ENCODE measurements at regions not wholly inside any gene's neighbourhood (a gene's known extent, or its start where the extent isn't known, plus 50 kb on each side); places are given as distances from the start of the nearest gene placed in this dataset.

GRCh38 chr22:44555597-44555996, 57.6 kb upstream of the RTL6 start:
- Histone ChIP-seq H3K4me2 (ENCODE audit: low read length) (no peak overlapping the region), H3K4me3 (ENCODE audit: low read depth, low read length) (no peak overlapping the region), H3K27me3 (ENCODE audit: control insufficient read depth, insufficient read depth, low read length) (no peaks in the 10 kb centered on the region), H3K27ac (no peak overlapping the region), H3K36me3 (ENCODE audit: control insufficient read depth, insufficient read depth, low read length) (no peaks in the 10 kb centered on the region), H2AFZ (no peak overlapping the region), H3K79me2 (no peaks in the 10 kb centered on the region), H3K4me1 (no peaks in the 10 kb centered on the region), H3K9ac (no peak overlapping the region), H3K9me3 (ENCODE audit: control insufficient read depth, low read length) (no peaks in the 10 kb centered on the region)
- no peak for TF ChIP-seq CTCF (IDR thresholded peaks at IDR 0.05)

GRCh38 chr22:44555046-44555445, 57.0 kb upstream of the RTL6 start:
- Histone ChIP-seq H2AFZ (no peak overlapping the region), H3K79me2 (no peaks in the 10 kb centered on the region), H3K4me1 (no peaks in the 10 kb centered on the region), H3K9ac (no peak overlapping the region), H3K9me3 (ENCODE audit: control insufficient read depth, low read length) (no peaks in the 10 kb centered on the region), H3K27ac (no peak overlapping the region), H3K27me3 (ENCODE audit: control insufficient read depth, insufficient read depth, low read length) (no peaks in the 10 kb centered on the region), H3K4me3 (ENCODE audit: low read depth, low read length) (no peak overlapping the region), H3K4me2 (ENCODE audit: low read length) (no peak overlapping the region), H3K36me3 (ENCODE audit: control insufficient read depth, insufficient read depth, low read length) (no peaks in the 10 kb centered on the region)
- TF ChIP-seq CTCF (IDR thresholded peaks at IDR 0.05), result no peak

GRCh38 chr22:44554411-44554810, 56.4 kb upstream of the RTL6 start:
- TF ChIP-seq CTCF (IDR thresholded peaks at IDR 0.05), result no peak
- Histone ChIP-seq H3K36me3 (ENCODE audit: control insufficient read depth, insufficient read depth, low read length) (no peaks in the 10 kb centered on the region), H3K4me2 (ENCODE audit: low read length) (no peak overlapping the region), H3K4me1 (no peaks in the 10 kb centered on the region), H3K4me3 (ENCODE audit: low read depth, low read length) (no peak overlapping the region), H3K27ac (no peak overlapping the region), H2AFZ (no peak overlapping the region), H3K27me3 (ENCODE audit: control insufficient read depth, insufficient read depth, low read length) (no peaks in the 10 kb centered on the region), H3K79me2 (no peaks in the 10 kb centered on the region), H3K9me3 (ENCODE audit: control insufficient read depth, low read length) (no peaks in the 10 kb centered on the region), H3K9ac (no peak overlapping the region)

- Histone ChIP-seq H3K36me3 (ENCODE audit: control insufficient read depth, insufficient read depth, low read length) (no peaks in the 10 kb centered on the region), H2AFZ (no peak overlapping the region), H3K79me2 (no peaks in the 10 kb centered on the region), H3K4me2 (ENCODE audit: low read length) (no peak overlapping the region), H3K9me3 (ENCODE audit: control insufficient read depth, low read length) (no peaks in the 10 kb centered on the region), H3K27me3 (ENCODE audit: control insufficient read depth, insufficient read depth, low read length) (no peaks in the 10 kb centered on the region), H3K27ac (no peak overlapping the region), H3K4me3 (ENCODE audit: low read depth, low read length) (no peak overlapping the region), H3K4me1 (no peaks in the 10 kb centered on the region), H3K9ac (no peak overlapping the region)
- no peak for TF ChIP-seq CTCF (IDR thresholded peaks at IDR 0.05)
Measured at GRCh38 chr22:44550711-44551491, 52.9 kb upstream of the RTL6 start.

- H3K9me3 ChIP-seq (ENCODE audit: control insufficient read depth, low read length), result no peaks in the 10 kb centered on the region
- H3K27ac ChIP-seq, result no peak overlapping the region
- H3K36me3 ChIP-seq (ENCODE audit: control insufficient read depth, insufficient read depth, low read length), result no peaks in the 10 kb centered on the region
- H3K4me3 ChIP-seq (ENCODE audit: low read depth, low read length), result no peak overlapping the region
- TF ChIP-seq CTCF (IDR thresholded peaks at IDR 0.05), result no peak
- no peaks in the 10 kb centered on the region for H3K4me1 ChIP-seq
- H3K9ac ChIP-seq, result no peak overlapping the region
- no peak overlapping the region for H2AFZ ChIP-seq
- no peaks in the 10 kb centered on the region for H3K27me3 ChIP-seq (ENCODE audit: control insufficient read depth, insufficient read depth, low read length)
- no peak overlapping the region for H3K4me2 ChIP-seq (ENCODE audit: low read length)
- H3K79me2 ChIP-seq, result no peaks in the 10 kb centered on the region
Measured at GRCh38 chr22:44549701-44550100, 51.7 kb upstream of the RTL6 start.
